Activated CD4-positive, alpha-beta T cell treated with anti-CD3 and anti-CD28 coated beads, Interleukin-2, amount 50 U/mL, for 48 hours (primary cell): ENCODE measurements at regions not wholly inside any gene's neighbourhood (a gene's known extent, or its start where the extent isn't known, plus 50 kb on each side); places are given as distances from the start of the nearest gene placed in this dataset.

ENCODE experiments used
- DNase-seq, 2 experiments: peaks; one replicate each; pipeline ENCODE4 v3.0.0-alpha.2; 2020

GRCh38 chr3:13168391-13168790, 95.2 kb upstream of the IQSEC1 start:
- DNase-seq = no peak

- no peak for DNase-seq
Observed at GRCh38 chr3:13167829-13168228, 94.6 kb upstream of the IQSEC1 start.

- no peak for DNase-seq
Observed at GRCh38 chr3:13167064-13167743, 94.0 kb upstream of the IQSEC1 start.

GRCh38 chr3:13166243-13167063, 93.2 kb upstream of the IQSEC1 start:
- no peak for DNase-seq

- DNase-seq = no peak
Observed at GRCh38 chr3:13165576-13165975, 92.3 kb upstream of the IQSEC1 start.

- DNase-seq = no peak
Observed at GRCh38 chr3:13164893-13165492, 91.8 kb upstream of the IQSEC1 start.

- DNase-seq = no peak
Observed at GRCh38 chr3:13163848-13164382, 90.7 kb upstream of the IQSEC1 start.

- DNase-seq = no peak
Observed at GRCh38 chr3:13162549-13163320, 89.5 kb upstream of the IQSEC1 start.

GRCh38 chr3:13161771-13162535, 88.7 kb upstream of the IQSEC1 start:
- no peak for DNase-seq

- DNase-seq = no peak
Observed at GRCh38 chr3:13161021-13161759, 88.0 kb upstream of the IQSEC1 start.

- no peak for DNase-seq
Observed at GRCh38 chr3:13160619-13161018, 87.4 kb upstream of the IQSEC1 start.

- no peak for DNase-seq
Observed at GRCh38 chr3:13159890-13160289, 86.7 kb upstream of the IQSEC1 start.

- no peak for DNase-seq
Observed at GRCh38 chr3:13158871-13159270, 85.6 kb upstream of the IQSEC1 start.

GRCh38 chr3:13158408-13158807, 85.2 kb upstream of the IQSEC1 start:
- DNase-seq = no peak

GRCh38 chr3:13157986-13158385, 84.8 kb upstream of the IQSEC1 start:
- no peak for DNase-seq

- no peak for DNase-seq
Observed at GRCh38 chr3:13152826-13153710, 79.8 kb upstream of the IQSEC1 start.

GRCh38 chr3:13150624-13151023, 77.4 kb upstream of the IQSEC1 start:
- DNase-seq = no peak

- no peak for DNase-seq
Observed at GRCh38 chr3:13149330-13150108, 76.3 kb upstream of the IQSEC1 start.

GRCh38 chr3:13148561-13149329, 75.5 kb upstream of the IQSEC1 start:
- DNase-seq = no peak
